CD4-positive, alpha-beta T cell (primary cell): ENCODE measurements at regions not wholly inside any gene's neighbourhood (a gene's known extent, or its start where the extent isn't known, plus 50 kb on each side); places are given as distances from the start of the nearest gene placed in this dataset.

Source experiments
- ATAC-seq: fragments of 200-7000 bp; cut with Tn5 transposase; one replicate; pipeline ENCODE4 v1.10.0; 2022; ENCODE audit warnings: mild to moderate bottlenecking; ENCODE audit not compliant: poor library complexity
- CTCF ChIA-PET: fragments of 350-600 bp; sonication (Branson Sonifier 250); formaldehyde crosslinking; loops from one replicate; lab custom pipeline; 2021; ENCODE audit warnings: antibody characterized with exemption, inconsistent platforms; lab: Charles Lee
- POLR2A ChIA-PET: fragments of 350-600 bp; sonication (Branson Sonifier 250); formaldehyde crosslinking; loops from one replicate; lab custom pipeline; 2021; ENCODE audit warnings: antibody characterized with exemption, inconsistent platforms; lab: Charles Lee
- DNase-seq, 14 experiments: peaks; one replicate each; pipeline ENCODE4 v3.0.0-alpha.2; 2013 to 2020; ENCODE audit warnings: mixed read lengths in 2 of 14
- H3K27ac ChIP-seq, 2 donors: one replicate each; pipeline versions ENCODE4 v1.5.1 to v1.7.0; 2013; ENCODE audit warnings: low read length in 2 of 2, low read depth in 1 of 2, mild to moderate bottlenecking in 1 of 2
- H3K27me3 ChIP-seq, 2 experiments: 1 replicate in 1 of 2; 2 replicates in 1 of 2; pipeline versions ENCODE4 v1.6.1 to v1.7.0; 2013; ENCODE audit warnings: low read length in 2 of 2, control low read depth in 1 of 2, mild to moderate bottlenecking in 1 of 2, moderate library complexity in 1 of 2; ENCODE audit not compliant: insufficient read depth in 2 of 2, control insufficient read depth in 1 of 2
- H3K36me3 ChIP-seq: one replicate; pipeline ENCODE4 v1.6.1; 2013; ENCODE audit warnings: low read length, control low read depth; ENCODE audit not compliant: insufficient read depth
- H3K4me1 ChIP-seq: one replicate; pipeline ENCODE4 v1.6.1; 2013; ENCODE audit warnings: low read length, control low read depth; ENCODE audit not compliant: insufficient read depth
- H3K4me3 ChIP-seq: one replicate; pipeline ENCODE4 v1.5.1; 2013; ENCODE audit warnings: mild to moderate bottlenecking, low read length, moderate library complexity
- H3K9me3 ChIP-seq, 2 experiments: 1 replicate in 1 of 2; 2 replicates in 1 of 2; pipeline versions ENCODE4 v1.6.1 to v1.7.0; 2013; ENCODE audit warnings: low read length in 2 of 2, mild to moderate bottlenecking in 2 of 2, control low read depth in 1 of 2, moderate library complexity in 1 of 2; ENCODE audit not compliant: control insufficient read depth in 1 of 2, insufficient read depth in 1 of 2
- H3K27ac Mint-ChIP-seq: one replicate; pipeline ENCODE4 v1.8.0; 2020; ENCODE audit warnings: mixed read lengths
- H3K27me3 Mint-ChIP-seq: one replicate; pipeline ENCODE4 v1.8.0; 2021; ENCODE audit warnings: mixed read lengths
- H3K36me3 Mint-ChIP-seq: one replicate; pipeline ENCODE4 v1.8.0; 2021; ENCODE audit warnings: low read depth, mixed read lengths
- H3K4me1 Mint-ChIP-seq: one replicate; pipeline ENCODE4 v1.8.0; 2021; ENCODE audit warnings: low read depth, mixed read lengths
- H3K4me3 Mint-ChIP-seq: one replicate; pipeline ENCODE4 v1.8.0; 2020; ENCODE audit warnings: mild to moderate bottlenecking, mixed read lengths
- H3K9me3 Mint-ChIP-seq: one replicate; pipeline ENCODE4 v1.8.0; 2020; ENCODE audit warnings: mixed read lengths
- CTCF ChIP-seq: fragments of 200-600 bp; IDR thresholded peaks from one replicate; pipeline ENCODE4 v1.8.0; 2022; ENCODE audit warnings: antibody characterized with exemption, mild to moderate bottlenecking
- intact Hi-C, 2 experiments: fragments of 100-400 bp; cut with DNase I in 1 of 2; cut with micrococcal nuclease in 1 of 2; formaldehyde crosslinking; loops; one replicate each; pipeline versions ENCODE4 v1.15.1 to v1.9.0; 2023 to 2025; cut with DNase I, micrococcal nuclease

GRCh38 chr16:5858180-5858579 lies 760.6 kb upstream of the EEF2KMT start:
- intact Hi-C loops = no loop called here
- ATAC-seq = no peak
- Histone ChIP-seq H3K4me1 (no peaks in the 10 kb centered on the region), H3K27me3 (no peaks in the 10 kb centered on the region), H3K9me3 (peaks cover 0 to 7% of the 10 kb centered on the region in 2 experiments), H3K27ac (no peak overlapping the region), H3K36me3 (no peaks in the 10 kb centered on the region), H3K4me3 (no peak overlapping the region)
- no peak for TF ChIP-seq CTCF
- Mint-ChIP-seq H3K27ac (no peak overlapping the region), H3K36me3 (no peaks in the 10 kb centered on the region), H3K9me3 (peaks cover 5% of the 10 kb centered on the region), H3K4me1 (no peaks in the 10 kb centered on the region), H3K4me3 (no peak overlapping the region), H3K27me3 (no peaks in the 10 kb centered on the region)
- CTCF ChIA-PET = no interaction called here
- DNase-seq = no peak
- POLR2A ChIA-PET = no interaction called here

- ATAC-seq (no peak), DNase-seq (no peak)
- H3K36me3 ChIP-seq = no peaks in the 10 kb centered on the region
- POLR2A ChIA-PET = no interaction called here
- H3K27ac Mint-ChIP-seq = no peak overlapping the region
- peaks cover 5% of the 10 kb centered on the region for H3K9me3 Mint-ChIP-seq
- H3K4me3 Mint-ChIP-seq = no peak overlapping the region
- no peaks in the 10 kb centered on the region for H3K27me3 Mint-ChIP-seq
- H3K27me3 ChIP-seq = no peaks in the 10 kb centered on the region
- intact Hi-C loops = no loop called here
- H3K36me3 Mint-ChIP-seq = no peaks in the 10 kb centered on the region
- no peak overlapping the region for H3K27ac ChIP-seq
- no peaks in the 10 kb centered on the region for H3K4me1 Mint-ChIP-seq
- H3K4me1 ChIP-seq = no peaks in the 10 kb centered on the region
- no peak for TF ChIP-seq CTCF
- H3K4me3 ChIP-seq = no peak overlapping the region
- H3K9me3 ChIP-seq = peaks cover 0 to 9% of the 10 kb centered on the region in 2 experiments
- CTCF ChIA-PET = no interaction called here
Measured at GRCh38 chr16:5854027-5854426, 756.4 kb upstream of the EEF2KMT start.

GRCh38 chr16:5852151-5852550 lies 754.6 kb upstream of the EEF2KMT start:
- no peak overlapping the region for H3K4me3 Mint-ChIP-seq
- CTCF ChIA-PET = no interaction called here
- H3K27ac Mint-ChIP-seq = no peak overlapping the region
- no peak for TF ChIP-seq CTCF
- no peak overlapping the region for H3K27ac ChIP-seq
- H3K27me3 ChIP-seq = no peaks in the 10 kb centered on the region
- H3K36me3 ChIP-seq = no peaks in the 10 kb centered on the region
- no peak for DNase-seq
- no peaks in the 10 kb centered on the region for H3K4me1 Mint-ChIP-seq
- intact Hi-C loops = no loop called here
- no peaks in the 10 kb centered on the region for H3K27me3 Mint-ChIP-seq
- H3K36me3 Mint-ChIP-seq = no peaks in the 10 kb centered on the region
- peaks cover 0 to 9% of the 10 kb centered on the region in 2 experiments for H3K9me3 ChIP-seq
- no peaks in the 10 kb centered on the region for H3K4me1 ChIP-seq
- POLR2A ChIA-PET = no interaction called here
- no peak for ATAC-seq
- no peaks in the 10 kb centered on the region for H3K9me3 Mint-ChIP-seq
- H3K4me3 ChIP-seq = no peak overlapping the region
